HCEC 1CT (cell line): ENCODE measurements at regions not wholly inside any gene's neighbourhood (a gene's known extent, or its start where the extent isn't known, plus 50 kb on each side); places are given as distances from the start of the nearest gene placed in this dataset.
"Not testable (repeated sequence)": the region's sequence is repeated elsewhere in the genome, so short reads cannot be mapped to it uniquely, and the experiment has no call there.

ENCODE experiments used
- DNase-seq: peaks from one replicate; pipeline ENCODE4 v3.0.0-alpha.2; 2017

GRCh38 chr3:188002626-188003138 is 151.3 kb upstream of the LPP start:
- no peak for DNase-seq

GRCh38 chr3:188003188-188004171 is 150.5 kb upstream of the LPP start:
- DNase-seq: no peak

DNA sequence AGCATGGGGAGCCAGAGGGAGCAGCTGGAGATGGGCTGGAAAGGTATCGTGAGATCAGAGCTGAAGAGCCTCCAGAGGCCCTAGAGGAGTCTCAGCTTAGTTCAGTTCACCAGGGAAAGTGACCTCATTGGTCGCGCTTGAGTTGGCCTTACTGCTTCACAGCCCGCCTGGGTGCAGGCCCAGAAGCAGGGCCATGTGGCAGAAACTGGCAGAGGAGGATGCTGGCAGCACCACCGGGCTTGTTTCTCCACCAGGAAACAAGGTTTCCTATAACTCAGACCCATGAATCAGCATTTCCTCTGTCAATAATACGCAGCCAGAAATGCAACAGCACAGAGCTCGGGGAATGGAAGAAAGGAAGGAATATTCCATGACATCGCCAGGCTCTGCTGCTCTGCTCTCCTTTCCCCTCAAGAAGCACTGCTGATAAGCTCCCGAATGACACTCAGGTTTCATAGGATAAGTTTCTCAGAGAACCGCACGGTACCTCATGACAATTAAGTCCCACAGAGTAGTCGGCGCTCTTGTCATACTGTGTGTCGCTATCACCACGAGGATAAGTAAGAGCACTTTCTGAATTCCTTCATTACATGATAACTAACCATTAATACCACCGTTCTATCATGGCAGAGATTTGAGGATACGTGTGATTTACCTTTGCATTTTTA is 147.1 kb upstream of the LPP start:
- no peak for DNase-seq

DNA sequence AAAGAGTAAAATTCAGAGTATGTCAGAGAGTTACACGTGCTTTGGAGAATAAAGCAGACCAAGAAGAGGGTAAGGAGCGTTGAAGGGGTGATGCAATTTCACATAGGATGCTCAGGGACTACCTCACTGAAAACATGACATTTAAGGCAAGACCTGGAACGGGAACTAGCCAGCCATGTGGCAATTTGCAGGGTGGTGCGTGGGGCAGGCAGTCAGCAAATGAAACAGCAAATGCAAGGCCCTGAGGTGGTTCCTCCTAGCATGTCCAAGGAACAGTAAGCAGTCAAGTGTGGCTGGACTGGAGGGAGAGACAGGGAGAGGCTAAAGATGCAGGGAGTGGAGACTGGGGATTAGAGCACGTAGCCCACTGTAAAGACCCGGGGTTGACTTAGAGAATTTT is 146.1 kb upstream of the LPP start:
- DNase-seq: no peak

DNA sequence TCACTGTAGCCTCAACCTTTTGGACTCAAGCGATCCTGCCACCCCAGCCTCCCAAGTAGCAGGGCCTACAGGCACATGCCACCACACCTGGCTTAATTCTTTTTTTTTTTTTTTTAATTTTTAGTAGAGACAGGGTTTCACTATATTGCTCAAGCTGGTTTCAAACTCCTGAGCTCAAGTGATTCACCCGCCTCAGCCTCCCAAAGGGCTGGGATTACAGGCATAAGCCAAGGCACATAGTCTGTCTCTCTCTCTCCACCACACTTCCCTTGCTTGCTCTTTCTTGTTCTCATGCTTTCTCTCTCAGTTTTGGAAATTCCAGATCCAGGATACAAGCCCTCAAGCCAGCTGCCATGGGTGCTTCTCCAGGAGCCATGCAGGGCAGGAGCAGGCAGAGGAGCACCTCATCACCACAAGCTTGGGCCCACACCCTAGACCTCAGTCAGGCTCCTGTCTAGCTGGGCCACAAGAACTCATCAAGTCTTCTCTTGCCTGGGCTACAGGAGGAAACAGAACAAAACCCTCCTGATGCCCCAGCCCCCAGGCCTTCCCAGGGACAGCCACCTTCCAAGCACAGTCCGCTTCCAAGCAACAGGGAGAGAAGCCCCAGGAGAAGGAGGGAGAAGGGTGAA is 145.3 kb upstream of the LPP start:
- no peak for DNase-seq

GRCh38 chr3:188010478-188010877 is 143.5 kb upstream of the LPP start:
- DNase-seq: no peak

GRCh38 chr3:188019727-188020126 is 134.2 kb upstream of the LPP start:
- no peak for DNase-seq

DNA sequence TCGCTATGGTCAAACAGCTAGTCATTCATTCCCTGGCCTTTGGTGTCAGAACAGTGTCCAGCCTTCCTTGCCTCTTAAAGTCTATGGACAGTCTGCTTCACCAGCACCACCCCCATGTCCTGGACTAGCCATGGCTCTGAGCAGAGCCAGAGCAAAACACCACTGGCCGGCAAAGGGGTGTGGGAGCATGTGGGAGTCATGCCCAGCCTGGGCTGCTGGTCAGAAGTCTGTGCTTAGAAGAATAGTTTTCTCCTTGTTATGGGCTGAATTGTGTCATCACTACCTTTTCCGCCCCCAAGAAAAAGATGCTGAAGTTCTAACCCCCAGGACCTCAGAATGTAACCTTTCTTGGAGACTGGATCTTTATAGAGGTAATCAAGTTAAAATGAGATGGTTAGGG is 132.9 kb upstream of the LPP start:
- DNase-seq: peak; percentile 9

DNA sequence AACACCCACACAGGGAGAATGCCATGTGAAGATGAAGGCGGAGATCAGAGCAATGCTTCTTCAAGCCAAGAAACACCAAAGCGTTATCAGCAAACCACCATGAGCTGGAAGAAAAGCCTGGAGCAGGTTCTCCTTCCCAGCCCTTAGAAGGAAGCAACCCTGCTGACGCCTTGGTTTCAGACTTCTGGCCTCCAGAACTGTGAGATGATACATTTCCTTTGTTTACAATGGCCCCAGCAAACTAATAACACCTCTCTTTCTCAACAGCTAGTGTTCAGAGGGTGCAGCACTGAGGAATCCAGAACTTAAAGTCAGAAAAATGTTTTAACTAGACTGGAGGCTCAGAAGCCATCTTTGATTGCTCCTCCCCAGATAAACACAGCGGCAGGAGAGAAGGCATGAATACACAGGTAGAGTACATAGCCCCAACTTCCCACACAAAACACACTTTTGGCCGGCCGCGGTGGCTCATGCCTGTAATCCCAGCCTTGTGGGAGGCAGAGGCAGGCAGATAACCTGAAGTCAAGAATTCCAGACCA is 132.4 kb upstream of the LPP start:
- peak; percentile 79 for DNase-seq

DNA sequence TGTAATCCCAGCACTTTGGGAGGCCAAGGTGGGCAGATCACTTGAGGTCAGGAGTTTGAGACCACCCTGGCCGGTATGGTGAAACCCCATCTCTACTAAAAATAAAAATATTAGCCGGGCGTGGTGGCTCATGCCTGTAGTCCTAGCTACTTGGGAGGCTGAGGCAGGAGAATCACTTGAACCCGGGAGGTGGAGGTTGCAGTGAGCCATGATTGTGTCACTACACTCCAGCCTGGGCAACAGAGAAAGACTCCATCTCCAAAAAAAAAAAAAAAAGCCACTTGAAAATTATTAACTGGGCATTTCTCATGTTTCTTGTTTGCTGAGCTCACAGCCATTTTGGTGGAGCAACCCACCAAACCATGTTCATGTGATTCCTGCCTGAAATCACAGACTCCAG is 131.1 kb upstream of the LPP start:
- not testable (repeated sequence) for DNase-seq

- no peak for DNase-seq
These were observed 128.4 kb upstream of the LPP start for GRCh38 chr3:188025555-188025954.

GRCh38 chr3:188026191-188026968 is 127.6 kb upstream of the LPP start:
- no peak for DNase-seq

DNA sequence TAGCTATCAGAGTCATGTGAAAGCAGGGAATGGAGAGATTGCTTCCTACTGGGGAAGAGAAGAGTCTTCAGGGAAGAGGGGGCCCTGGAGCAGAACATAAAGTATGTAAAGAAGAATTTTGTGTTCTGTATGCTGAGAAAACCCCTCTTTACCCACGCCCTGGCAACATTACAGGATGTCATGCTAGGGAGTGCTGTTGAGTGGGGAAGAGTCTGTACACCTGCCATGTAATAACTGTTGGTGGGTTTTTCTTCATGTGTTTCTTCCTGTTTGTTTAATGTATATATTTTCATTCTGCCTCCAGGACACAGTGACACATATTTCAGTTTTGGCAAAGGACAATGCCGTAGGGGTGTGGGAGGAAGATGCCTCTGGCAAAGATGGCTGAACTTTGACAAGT is 122.8 kb upstream of the LPP start:
- DNase-seq: no peak

GRCh38 chr3:188034989-188035388 is 119.0 kb upstream of the LPP start:
- DNase-seq: no peak

GRCh38 chr3:188036375-188037194 is 117.4 kb upstream of the LPP start:
- no peak for DNase-seq

DNA sequence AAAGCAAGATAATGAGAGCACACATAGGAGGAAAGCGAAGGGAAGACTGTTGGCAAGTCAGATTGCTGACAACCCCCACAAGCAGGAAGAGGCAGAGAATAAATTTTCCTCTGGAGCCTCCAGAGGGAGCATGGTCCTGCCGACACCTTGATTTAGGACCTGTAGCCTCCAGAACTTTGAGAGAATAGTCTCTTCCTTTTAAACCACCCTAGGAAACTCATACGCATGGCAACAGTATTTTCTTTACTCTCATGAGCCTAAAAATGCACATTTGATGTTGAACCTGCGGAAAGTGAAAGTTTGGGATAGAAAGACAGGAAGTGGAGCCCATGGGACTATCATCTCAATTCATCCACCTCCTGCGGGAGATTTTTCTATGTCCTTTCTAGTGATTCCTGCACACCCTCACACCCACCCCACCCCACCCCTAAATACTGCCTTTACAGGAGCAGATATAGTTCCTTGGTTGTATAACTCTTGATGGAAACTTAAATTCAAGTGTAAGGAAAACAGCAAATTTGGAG is 116.7 kb upstream of the LPP start:
- DNase-seq: peak; percentile 64

- no peak for DNase-seq
These were observed 115.9 kb upstream of the LPP start for GRCh38 chr3:188037965-188038581.

- no peak for DNase-seq
These were observed 112.8 kb upstream of the LPP start for GRCh38 chr3:188041193-188041592.

DNA sequence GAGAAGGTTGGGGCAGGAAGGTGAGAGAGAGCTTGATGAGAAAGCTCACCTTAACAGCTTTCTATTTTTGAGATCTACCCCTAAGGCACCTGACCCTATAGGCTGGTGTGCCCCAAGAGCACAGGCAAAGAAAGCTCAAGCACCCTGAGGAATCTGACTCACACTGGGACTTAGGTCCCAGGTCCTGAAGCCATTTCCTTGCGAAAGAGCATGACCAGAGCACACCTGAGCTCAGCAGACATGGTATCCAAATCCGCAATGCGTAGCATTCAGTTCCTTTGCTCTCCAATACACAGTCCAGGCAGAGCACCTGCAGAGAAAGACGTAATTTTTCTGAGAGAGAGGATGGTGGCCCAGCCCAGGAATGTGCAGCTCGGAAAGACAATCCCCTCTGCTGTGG is 112.1 kb upstream of the LPP start:
- no peak for DNase-seq

DNA sequence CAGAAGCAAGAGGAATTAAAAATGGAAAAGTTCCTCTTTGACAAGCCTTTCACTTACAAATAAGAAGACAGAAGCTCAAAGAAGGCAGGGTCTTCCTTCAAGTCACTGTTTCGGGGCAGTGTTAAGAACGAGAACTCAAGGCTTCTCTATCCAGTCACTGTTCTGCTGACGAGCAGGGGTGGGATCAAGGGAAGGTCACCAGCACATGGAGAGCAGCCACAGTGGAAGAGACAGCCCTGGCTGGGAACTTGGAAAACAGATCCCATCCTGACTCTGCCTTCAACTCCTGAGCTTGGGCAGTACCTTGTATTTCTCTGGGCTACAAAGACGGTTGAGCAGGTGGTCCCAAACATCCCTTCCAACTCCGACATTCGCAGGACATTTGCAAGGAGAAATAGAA is 111.5 kb upstream of the LPP start:
- no peak for DNase-seq

GRCh38 chr3:188043891-188044290 is 110.1 kb upstream of the LPP start:
- no peak for DNase-seq
